Liver (tissue), 8 donors: ENCODE measurements at regions not wholly inside any gene's neighbourhood (a gene's known extent, or its start where the extent isn't known, plus 50 kb on each side); places are given as distances from the start of the nearest gene placed in this dataset.

Experiments used
- DNase-seq: peaks from one replicate; pipeline ENCODE4 v3.0.0-alpha.2; 2017; ENCODE audit warnings: low spot score
- H3K27ac ChIP-seq, 2 donors: one replicate each; pipeline ENCODE4 v1.7.0; 2013; ENCODE audit warnings: inconsistent platforms in 2 of 2, low read length in 2 of 2, control low read depth in 1 of 2, low read depth in 1 of 2, mild to moderate bottlenecking in 1 of 2
- H3K27me3 ChIP-seq, 4 donors: one replicate each; pipeline versions ENCODE4 v1.6.1 to v1.7.0; 2013; ENCODE audit warnings: low read length in 3 of 4, inconsistent platforms in 1 of 4, mild to moderate bottlenecking in 1 of 4, moderate library complexity in 1 of 4; ENCODE audit not compliant: control insufficient read depth in 4 of 4, insufficient read depth in 4 of 4
- H3K36me3 ChIP-seq, 4 donors: one replicate each; pipeline versions ENCODE4 v1.6.1 to v1.7.0; 2013; ENCODE audit warnings: low read length in 3 of 4, mild to moderate bottlenecking in 3 of 4, low read depth in 1 of 4, moderate library complexity in 1 of 4; ENCODE audit not compliant: control insufficient read depth in 4 of 4, insufficient read depth in 3 of 4
- H3K4me1 ChIP-seq, 4 donors: one replicate each; pipeline versions ENCODE4 v1.6.1 to v1.7.0; 2013; ENCODE audit warnings: low read length in 3 of 4, mild to moderate bottlenecking in 3 of 4, moderate library complexity in 1 of 4; ENCODE audit not compliant: control insufficient read depth in 4 of 4, insufficient read depth in 4 of 4
- H3K4me3 ChIP-seq, 3 donors: one replicate each; pipeline versions ENCODE4 v1.6.1 to v1.7.0; 2013; ENCODE audit warnings: low read length in 3 of 3, control low read depth in 1 of 3, low read depth in 1 of 3, mild to moderate bottlenecking in 1 of 3
- H3K9ac ChIP-seq, 2 donors: one replicate each; pipeline ENCODE4 v1.7.0; 2013; ENCODE audit warnings: low read length in 2 of 2, mild to moderate bottlenecking in 2 of 2, moderate library complexity in 2 of 2, control low read depth in 1 of 2, low read depth in 1 of 2
- H3K9me3 ChIP-seq, 4 donors: one replicate each; pipeline versions ENCODE4 v1.6.1 to v1.7.0; 2013; ENCODE audit warnings: low read length in 3 of 4; ENCODE audit not compliant: control insufficient read depth in 4 of 4
- CTCF ChIP-seq: fragments of 150-350 bp; IDR thresholded peaks from 2 replicates; pipeline ENCODE4 v1.5.1; 2017; ENCODE audit warnings: improper control_type of control experiment, low read depth, low read length; ENCODE audit not compliant: missing input control
- FOXA1 ChIP-seq: IDR thresholded peaks from 2 replicates; pipeline ENCODE4 v1.6.1; 2016; ENCODE audit warnings: antibody characterized with exemption
- FOXA2 ChIP-seq: IDR thresholded peaks from 2 replicates; pipeline ENCODE4 v1.6.1; 2016; ENCODE audit warnings: antibody characterized with exemption
- GABPA ChIP-seq, 2 donors: IDR thresholded peaks in 1 of 2; conservative IDR thresholded peaks in 1 of 2; 2 replicates each; pipeline ENCODE4 v1.6.1; 2016; ENCODE audit warnings: antibody characterized with exemption in 2 of 2, mild to moderate bottlenecking in 1 of 2, moderate library complexity in 1 of 2
- HNF4A ChIP-seq, 2 donors: conservative IDR thresholded peaks; 2 replicates each; pipeline ENCODE4 v1.6.1; 2016; ENCODE audit warnings: antibody characterized with exemption in 2 of 2, mild to moderate bottlenecking in 2 of 2
- HNF4G ChIP-seq: IDR thresholded peaks from 2 replicates; pipeline ENCODE4 v1.6.1; 2016; ENCODE audit warnings: antibody characterized with exemption
- JUND ChIP-seq, 2 donors: IDR thresholded peaks; 2 replicates each; pipeline ENCODE4 v1.6.1; 2016; ENCODE audit warnings: antibody characterized with exemption in 2 of 2
- NR2F2 ChIP-seq: IDR thresholded peaks from 2 replicates; pipeline ENCODE4 v1.6.1; 2016; ENCODE audit warnings: antibody characterized with exemption
- RAD21 ChIP-seq, 2 donors: IDR thresholded peaks; 2 replicates each; pipeline ENCODE4 v1.6.1; 2016; ENCODE audit warnings: antibody characterized with exemption in 2 of 2, mild to moderate bottlenecking in 2 of 2
- REST ChIP-seq: IDR thresholded peaks from 2 replicates; pipeline ENCODE4 v1.6.1; 2016; ENCODE audit warnings: antibody characterized with exemption, mild to moderate bottlenecking
- SP1 ChIP-seq: IDR thresholded peaks from 2 replicates; pipeline ENCODE4 v1.6.1; 2018; ENCODE audit warnings: antibody characterized with exemption, mild to moderate bottlenecking
- TAF1 ChIP-seq: conservative IDR thresholded peaks from 2 replicates; pipeline ENCODE4 v1.6.1; 2016; ENCODE audit warnings: antibody characterized with exemption, mild to moderate bottlenecking
- YY1 ChIP-seq: IDR thresholded peaks from 2 replicates; pipeline ENCODE4 v1.6.1; 2016; ENCODE audit warnings: antibody characterized with exemption, mild to moderate bottlenecking
- ZBTB33 ChIP-seq: IDR thresholded peaks from 2 replicates; pipeline ENCODE4 v1.6.1; 2016; ENCODE audit warnings: antibody characterized with exemption
- WGBS: extraction: QIAGEN DNeasy Blood & Tissue Kit; methylation state at CpG from one replicate; pipeline ENCODE4 v1.1.7; 2013; 5-methylcytosine and 5-hydroxymethylcytosine counted together
- TF ChIP-seq, protein P1 (sequence below): IDR thresholded peaks from 2 replicates; pipeline ENCODE4 v1.6.1; 2016; ENCODE audit warnings: antibody characterized with exemption
- TF ChIP-seq, protein P2 (sequence below): IDR thresholded peaks from 2 replicates; pipeline ENCODE4 v1.6.1; 2016; ENCODE audit warnings: antibody characterized with exemption
- donor health status: healthy.
- donor health status: healthy.
- donor health status: healthy.
- donor health status: healthy.
- donor health status: healthy.

DNA sequence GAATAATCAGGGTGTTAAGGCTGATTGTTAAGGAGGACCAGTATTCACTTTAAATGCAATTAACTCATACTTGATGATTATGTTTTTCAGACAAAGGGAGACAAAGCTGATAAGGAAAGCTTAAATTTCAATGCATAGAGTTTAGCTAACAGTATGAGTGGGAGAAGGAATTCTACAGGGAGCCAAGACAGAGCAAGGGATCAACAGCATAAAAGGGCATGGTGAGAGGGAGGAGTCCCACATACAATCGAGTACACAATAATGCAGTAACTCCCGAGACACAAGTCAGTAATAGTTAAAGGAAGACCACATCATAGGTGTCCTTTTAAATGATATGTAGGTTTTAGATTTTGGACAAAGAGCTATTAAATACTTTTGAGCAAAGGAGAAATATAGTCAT, 191.7 kb upstream of the PTPRD start:
- H3K27me3 ChIP-seq = no peaks in the 10 kb centered on the region
- no peak overlapping the region for H3K9ac ChIP-seq
- no peak overlapping the region for H3K4me3 ChIP-seq
- TF ChIP-seq TAF1 (no peak), ZBTB33 (no peak), SP1 (no peak), FOXA2 (no peak), HNF4A (conservative IDR thresholded peaks at IDR 0.05) (no peak), NR2F2 (no peak), FOXA1 (no peak), REST (no peak), CTCF (no peak), HNF4G (no peak), GABPA (IDR thresholded peaks at IDR 0.05 in 1 of 2, conservative IDR thresholded peaks at IDR 0.05 in 1 of 2) (no peak), RAD21 (IDR thresholded peaks at IDR 0.05) (no peak), JUND (IDR thresholded peaks at IDR 0.05) (no peak), YY1 (no peak)
- TF ChIP-seq, protein P1, sequence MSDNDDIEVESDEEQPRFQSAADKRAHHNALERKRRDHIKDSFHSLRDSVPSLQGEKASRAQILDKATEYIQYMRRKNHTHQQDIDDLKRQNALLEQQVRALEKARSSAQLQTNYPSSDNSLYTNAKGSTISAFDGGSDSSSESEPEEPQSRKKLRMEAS = no peak
- TF ChIP-seq, protein P2, sequence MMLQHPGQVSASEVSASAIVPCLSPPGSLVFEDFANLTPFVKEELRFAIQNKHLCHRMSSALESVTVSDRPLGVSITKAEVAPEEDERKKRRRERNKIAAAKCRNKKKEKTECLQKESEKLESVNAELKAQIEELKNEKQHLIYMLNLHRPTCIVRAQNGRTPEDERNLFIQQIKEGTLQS = no peak
- H3K27ac ChIP-seq = no peak overlapping the region
- DNase-seq = no peak
- no peaks in the 10 kb centered on the region for H3K36me3 ChIP-seq
- no peaks in the 10 kb centered on the region for H3K9me3 ChIP-seq
- 56% methylated on average over 2 of the region's 2 CpGs for WGBS
- no peaks in the 10 kb centered on the region for H3K4me1 ChIP-seq

- WGBS = 39% methylated on average over 3 of the region's 3 CpGs
Observed at GRCh38 chr9:10806868-10807267, 194.1 kb upstream of the PTPRD start.

More at GRCh38 chr9:10806868-10807267, 194.1 kb upstream of the PTPRD start:
- H3K27me3 ChIP-seq = no peaks in the 10 kb centered on the region
- H3K4me3 ChIP-seq = no peak overlapping the region
- no peaks in the 10 kb centered on the region for H3K36me3 ChIP-seq
- H3K27ac ChIP-seq = no peak overlapping the region
- H3K9me3 ChIP-seq = no peaks in the 10 kb centered on the region
- TF ChIP-seq ZBTB33 (no peak), HNF4A (conservative IDR thresholded peaks at IDR 0.05) (no peak), RAD21 (IDR thresholded peaks at IDR 0.05) (no peak)
- no peak overlapping the region for H3K9ac ChIP-seq
- no peak for DNase-seq
- no peaks in the 10 kb centered on the region for H3K4me1 ChIP-seq
